GM19397 (cell line): ENCODE measurements at regions not wholly inside any gene's neighbourhood (a gene's known extent, or its start where the extent isn't known, plus 50 kb on each side); places are given as distances from the start of the nearest gene placed in this dataset.
A peak's percentile ranks its signal among the peaks of the same experiment; 100 is the strongest.

ENCODE experiments used
- ATAC-seq: cut with Tn5 transposase; IDR thresholded peaks from one replicate; pipeline ENCODE4 v1.9.1; 2021; ENCODE audit warnings: mild to moderate bottlenecking, moderate library complexity; ENCODE audit not compliant: unreplicated experiment

DNA sequence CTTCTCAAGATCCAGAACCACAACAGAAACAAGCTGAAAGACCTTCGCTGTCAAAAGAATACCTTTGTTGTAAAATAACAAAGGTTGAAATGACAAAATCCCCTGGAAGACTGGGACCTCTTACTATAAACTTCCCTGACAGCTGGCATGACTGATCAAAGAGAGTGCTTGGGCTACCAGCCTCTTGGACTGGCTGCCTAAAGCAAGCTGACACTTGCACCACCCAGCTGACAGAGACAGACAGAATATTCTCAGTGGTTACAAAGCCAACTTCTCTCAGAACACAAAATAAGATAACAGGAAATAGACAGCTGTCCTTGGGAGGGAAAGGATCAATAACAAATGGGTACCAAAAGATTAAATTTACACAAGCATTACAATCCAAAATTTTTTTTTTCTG lies 241.7 kb upstream of the SPOCK3 start:
- ATAC-seq: no peak

DNA sequence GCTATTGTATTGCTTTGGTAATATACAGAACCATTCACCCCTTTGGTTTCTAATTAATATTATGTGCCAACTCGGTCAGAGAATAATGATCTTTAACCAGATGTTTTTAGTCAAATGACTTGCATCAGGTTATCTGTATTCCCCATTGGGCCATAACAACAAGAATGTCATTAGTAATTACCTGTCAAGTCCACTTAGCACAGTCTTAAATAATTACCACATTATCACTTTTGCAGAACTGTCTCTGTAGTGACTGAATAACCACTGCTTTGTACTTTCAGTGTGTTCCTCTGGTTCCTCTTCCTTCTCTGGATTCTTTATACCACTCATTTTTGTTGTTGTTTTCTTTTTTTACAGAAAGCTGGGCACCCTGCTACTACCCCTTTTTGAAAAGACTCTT lies 257.7 kb upstream of the SPOCK3 start:
- no peak for ATAC-seq

- no peak for ATAC-seq
Measured at GRCh38 chr4:167509551-167509950, 275.3 kb upstream of the SPOCK3 start.

- ATAC-seq: no peak
Measured at GRCh38 chr4:167524091-167524490, 289.8 kb upstream of the SPOCK3 start.

- ATAC-seq: no peak
Measured at GRCh38 chr4:167537761-167538160, 303.5 kb upstream of the SPOCK3 start.

DNA sequence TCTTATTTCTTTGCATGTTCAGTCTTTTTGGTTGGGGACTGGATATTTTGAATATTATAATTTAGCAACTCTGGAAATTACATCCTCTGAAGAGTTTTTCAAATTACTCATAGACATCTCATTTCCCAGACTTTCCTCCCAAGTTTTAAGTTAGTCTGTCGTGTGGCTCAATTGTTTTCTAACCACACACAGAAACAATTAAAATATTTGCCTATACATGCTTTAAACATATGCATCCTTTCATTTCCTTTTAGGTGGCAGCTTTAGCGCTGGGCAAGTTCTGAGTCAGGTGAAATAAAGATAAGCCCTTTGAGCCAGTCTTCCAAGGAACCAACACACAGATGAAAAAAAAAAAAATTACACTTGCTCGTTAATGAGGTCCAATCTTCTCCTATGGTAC lies 307.0 kb upstream of the SPOCK3 start:
- no peak for ATAC-seq

GRCh38 chr4:167544391-167544790 lies 310.1 kb upstream of the SPOCK3 start:
- ATAC-seq: no peak

GRCh38 chr4:167550021-167550420 lies 315.7 kb upstream of the SPOCK3 start:
- no peak for ATAC-seq

- ATAC-seq: peak; percentile 89
Measured at GRCh38 chr4:167555338-167556022, 321.2 kb upstream of the SPOCK3 start.

GRCh38 chr4:167578906-167579305 lies 344.6 kb upstream of the SPOCK3 start:
- ATAC-seq: no peak

DNA sequence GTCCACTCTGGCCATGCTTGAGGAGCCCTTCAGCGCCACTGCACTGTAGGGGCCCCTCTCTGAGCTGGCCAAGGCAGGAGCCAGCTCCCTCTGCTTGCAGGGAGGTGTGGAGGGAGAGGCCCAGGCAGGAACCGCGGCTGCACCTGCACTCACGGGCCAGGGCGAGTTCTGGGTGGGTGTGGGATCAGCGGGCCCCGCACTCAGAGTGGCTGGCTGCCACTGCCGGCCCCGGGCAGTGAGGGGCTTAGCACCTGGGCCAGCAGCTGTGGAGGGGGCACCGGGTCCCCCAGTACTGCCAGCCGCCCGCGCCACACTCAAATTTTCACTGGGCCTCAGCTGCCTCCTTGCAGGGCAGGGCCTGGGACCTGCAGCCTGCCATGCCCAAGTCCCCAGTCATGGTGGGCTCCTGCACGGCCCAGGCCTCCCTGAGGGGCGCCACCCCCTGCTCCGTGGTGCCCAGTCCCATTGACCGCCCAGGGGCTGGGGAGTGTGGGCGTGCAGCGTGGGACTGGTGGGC lies 347.2 kb upstream of the SPOCK3 start:
- no peak for ATAC-seq

GRCh38 chr4:167587361-167587760 lies 353.1 kb upstream of the SPOCK3 start:
- ATAC-seq: no peak

DNA sequence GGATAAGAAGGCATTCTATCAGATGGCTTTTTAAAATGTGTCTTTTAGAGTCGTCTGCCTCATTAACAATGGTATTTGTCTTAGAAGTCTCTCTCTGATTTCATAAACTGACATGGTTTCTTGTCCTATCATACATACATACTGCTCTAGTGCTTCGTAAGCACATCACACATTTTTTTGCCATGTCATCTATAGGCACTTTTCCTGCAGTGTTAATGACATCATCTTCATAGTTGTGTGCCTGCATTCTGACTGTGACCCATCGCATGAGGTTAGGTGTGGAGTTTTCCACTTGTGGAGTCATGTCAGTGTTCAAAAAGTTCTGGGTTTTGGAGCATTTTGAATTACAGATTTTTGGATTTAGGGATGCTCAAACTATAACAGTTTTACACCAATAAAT lies 361.6 kb upstream of the SPOCK3 start:
- ATAC-seq: no peak

DNA sequence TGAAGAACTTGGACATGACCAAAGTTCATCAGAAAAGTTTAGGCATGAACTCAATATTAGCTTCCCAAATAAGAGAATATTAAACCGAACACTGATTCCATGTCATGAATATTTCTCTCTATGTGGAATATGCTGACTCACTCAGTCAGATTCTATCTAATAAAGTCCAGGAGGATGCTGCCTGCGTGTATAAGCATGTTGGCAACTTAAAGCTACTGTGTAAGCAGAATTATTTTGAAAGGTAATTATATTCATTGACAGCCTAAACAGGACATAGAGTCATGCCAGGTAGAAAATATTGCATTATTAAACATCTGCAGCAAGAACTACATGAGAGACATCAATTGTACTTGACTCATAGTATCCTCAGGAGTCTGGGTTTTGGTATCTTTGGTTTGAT lies 367.9 kb upstream of the SPOCK3 start:
- no peak for ATAC-seq

DNA sequence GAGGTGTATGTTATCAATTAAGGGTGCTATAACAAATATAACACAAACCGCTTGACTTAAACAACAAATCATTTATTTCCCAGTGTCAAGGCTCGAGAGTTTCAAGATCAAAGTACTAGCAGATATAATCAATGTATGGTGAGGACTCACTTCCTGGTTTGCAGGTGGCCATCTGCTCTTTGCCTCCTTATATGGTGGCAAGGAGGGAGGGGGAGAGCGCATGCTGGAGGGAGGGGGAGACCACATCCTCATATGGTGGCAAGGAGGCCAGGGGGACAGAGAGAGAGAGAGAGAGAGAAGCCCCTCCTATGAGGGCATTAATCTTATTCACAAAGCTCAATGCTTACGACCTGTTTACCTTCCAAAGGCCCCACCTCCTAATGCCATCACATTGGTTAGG lies 372.3 kb upstream of the SPOCK3 start:
- ATAC-seq: no peak

- ATAC-seq: no peak
Measured at GRCh38 chr4:167613381-167613780, 379.1 kb upstream of the SPOCK3 start.

DNA sequence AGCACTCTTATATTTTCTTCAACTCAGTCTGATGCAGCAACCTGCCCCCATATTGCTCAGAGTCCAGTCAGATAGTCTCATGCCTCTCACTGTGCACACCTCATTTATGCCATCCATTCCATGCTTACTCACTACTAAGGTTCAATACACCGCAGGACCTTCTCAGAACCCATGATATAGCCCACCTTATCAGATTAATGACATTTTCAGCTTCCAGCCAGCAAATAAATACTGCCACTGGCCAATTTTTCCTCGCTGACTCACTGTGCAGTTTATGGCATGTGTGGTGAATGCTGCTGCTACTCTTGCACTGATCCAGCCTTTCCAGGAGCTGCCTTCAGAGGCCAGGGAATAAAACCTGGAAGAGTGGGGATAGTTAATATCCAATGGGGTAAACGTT lies 380.6 kb upstream of the SPOCK3 start:
- no peak for ATAC-seq

GRCh38 chr4:167616476-167616875 lies 382.2 kb upstream of the SPOCK3 start:
- ATAC-seq: no peak

GRCh38 chr4:167622481-167623240 lies 388.4 kb upstream of the SPOCK3 start:
- ATAC-seq: peak; percentile 97

GRCh38 chr4:167623241-167623572 lies 388.9 kb upstream of the SPOCK3 start:
- no peak for ATAC-seq

GRCh38 chr4:167629272-167629671 lies 395.0 kb upstream of the SPOCK3 start:
- ATAC-seq: no peak

GRCh38 chr4:167642250-167642649 lies 408.0 kb upstream of the SPOCK3 start:
- ATAC-seq: peak; percentile 64
